H1 (cell line): ENCODE measurements at regions not wholly inside any gene's neighbourhood (a gene's known extent, or its start where the extent isn't known, plus 50 kb on each side); places are given as distances from the start of the nearest gene placed in this dataset.

ENCODE experiments used
- BRCA1 ChIP-seq: IDR thresholded peaks from 2 replicates; pipeline ENCODE4 v1.6.1; 2012; ENCODE audit warnings: low read depth, low read length, improper control_type of control experiment
- CHD1 ChIP-seq: IDR thresholded peaks from 2 replicates; pipeline ENCODE4 v1.6.1; 2012; ENCODE audit warnings: low read depth, low read length, improper control_type of control experiment
- CHD7 ChIP-seq: fragments of 300-600 bp; sonication (generic); IDR thresholded peaks from 2 replicates; pipeline ENCODE4 v1.7.1; 2012; ENCODE audit warnings: low read length, moderate library complexity, mild to moderate bottlenecking, inconsistent platforms; ENCODE audit not compliant: insufficient replicate concordance
- KDM5A ChIP-seq: fragments of 200-600 bp; IDR thresholded peaks from 2 replicates; pipeline ENCODE4 v1.7.1; 2012; ENCODE audit warnings: mild to moderate bottlenecking, low read length, inconsistent platforms, mixed read lengths
- POLR2A ChIP-seq, 2 experiments: IDR thresholded peaks; 1 replicate in 1 of 2; 2 replicates in 1 of 2; pipeline ENCODE4 v1.6.1; 2011; ENCODE audit warnings: low read depth in 2 of 2, low read length in 2 of 2, mild to moderate bottlenecking in 2 of 2; ENCODE audit errors: control extremely low read depth in 1 of 2
- SP1 ChIP-seq: IDR thresholded peaks from 2 replicates; pipeline ENCODE4 v1.6.1; 2011; ENCODE audit warnings: low read depth, low read length
- TEAD4 ChIP-seq: IDR thresholded peaks from 2 replicates; pipeline ENCODE4 v1.6.1; 2012; ENCODE audit warnings: low read depth, low read length, inconsistent platforms, mixed read lengths

GRCh38 chr14:83421711-83422110 is 1888.1 kb upstream of the SEL1L start (continued):
- TF ChIP-seq CHD7: no peak
- no peak for TF ChIP-seq POLR2A (IDR thresholded peaks at IDR 0.05; ENCODE audit: control extremely low read depth in 1 of 2, low read depth in 2 of 2, low read length in 2 of 2)
- TF ChIP-seq TEAD4: no peak
- no peak for TF ChIP-seq CHD1
- TF ChIP-seq KDM5A: no peak
- no peak for TF ChIP-seq BRCA1
- no peak for TF ChIP-seq SP1
- TF ChIP-seq, all 59 proteins: peak for 0
